ENCODE measurements at regions not wholly inside any gene's neighbourhood (a gene's known extent, or its start where the extent isn't known, plus 50 kb on each side); places are given as distances from the start of the nearest gene placed in this dataset.

DNA sequence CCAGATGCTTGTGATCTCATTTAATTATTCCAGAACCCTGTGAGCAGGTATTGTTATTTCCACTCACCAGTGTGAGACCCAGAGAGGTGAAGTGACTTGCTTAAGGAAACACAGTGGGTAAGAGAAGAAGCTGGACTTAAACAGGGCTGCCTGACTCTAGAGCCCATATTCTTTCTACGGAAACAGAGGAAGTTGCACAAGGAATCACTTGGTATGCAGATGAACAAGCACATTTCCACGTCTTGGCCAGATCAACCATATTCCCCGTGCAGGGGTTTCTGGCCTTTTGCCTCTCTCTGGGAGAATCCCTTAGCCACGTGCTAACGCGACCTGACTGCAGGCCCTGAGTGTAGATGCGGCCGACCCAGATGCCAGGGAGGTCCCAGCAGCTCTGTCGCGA is 195.5 kb upstream of the ATP6AP2 start:
- H3K36me3 ChIP-seq (replicated peaks): no peaks in the 10 kb centered on the region
- TF ChIP-seq, protein P1, sequence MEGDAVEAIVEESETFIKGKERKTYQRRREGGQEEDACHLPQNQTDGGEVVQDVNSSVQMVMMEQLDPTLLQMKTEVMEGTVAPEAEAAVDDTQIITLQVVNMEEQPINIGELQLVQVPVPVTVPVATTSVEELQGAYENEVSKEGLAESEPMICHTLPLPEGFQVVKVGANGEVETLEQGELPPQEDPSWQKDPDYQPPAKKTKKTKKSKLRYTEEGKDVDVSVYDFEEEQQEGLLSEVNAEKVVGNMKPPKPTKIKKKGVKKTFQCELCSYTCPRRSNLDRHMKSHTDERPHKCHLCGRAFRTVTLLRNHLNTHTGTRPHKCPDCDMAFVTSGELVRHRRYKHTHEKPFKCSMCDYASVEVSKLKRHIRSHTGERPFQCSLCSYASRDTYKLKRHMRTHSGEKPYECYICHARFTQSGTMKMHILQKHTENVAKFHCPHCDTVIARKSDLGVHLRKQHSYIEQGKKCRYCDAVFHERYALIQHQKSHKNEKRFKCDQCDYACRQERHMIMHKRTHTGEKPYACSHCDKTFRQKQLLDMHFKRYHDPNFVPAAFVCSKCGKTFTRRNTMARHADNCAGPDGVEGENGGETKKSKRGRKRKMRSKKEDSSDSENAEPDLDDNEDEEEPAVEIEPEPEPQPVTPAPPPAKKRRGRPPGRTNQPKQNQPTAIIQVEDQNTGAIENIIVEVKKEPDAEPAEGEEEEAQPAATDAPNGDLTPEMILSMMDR (IDR thresholded peaks at IDR 0.05; ENCODE audit: low read depth, low read length, missing control alignments): no peak
- H3K27me3 ChIP-seq (replicated peaks): no peaks in the 10 kb centered on the region
- no peak for DNase-seq
- in situ Hi-C loops (cut with HindIII; ENCODE audit: low pct_ligation_motif_present, low sequenced_read_pairs): no loop called here
- H3K27ac ChIP-seq: no peak overlapping the region
- no peak overlapping the region for H3K4me3 ChIP-seq (ENCODE audit: low read depth, low read length)

DNA sequence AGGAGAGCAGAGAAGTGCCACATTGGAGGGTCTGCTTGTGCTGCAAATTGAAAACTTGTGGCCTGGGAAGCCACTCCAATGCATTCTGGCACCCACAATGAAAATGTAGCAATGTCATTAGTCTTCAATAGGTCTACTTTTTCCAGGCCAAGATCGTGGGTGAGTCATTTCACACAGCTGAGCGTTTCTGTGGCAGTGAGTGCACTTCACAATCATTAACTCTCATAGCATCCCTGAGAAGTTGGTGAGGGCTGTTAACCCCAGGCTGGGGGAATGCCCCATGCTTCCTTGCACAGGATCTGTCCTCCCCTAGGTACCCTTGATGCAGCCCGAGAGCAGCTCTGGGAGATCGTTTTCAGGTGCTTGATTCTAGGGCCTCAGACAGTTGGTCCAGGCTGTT is 196.8 kb upstream of the ATP6AP2 start:
- TF ChIP-seq, protein P1 (IDR thresholded peaks at IDR 0.05; ENCODE audit: low read depth, low read length, missing control alignments): no peak
- Histone ChIP-seq H3K27me3 (replicated peaks) (no peaks in the 10 kb centered on the region), H3K27ac (no peak overlapping the region), H3K4me3 (ENCODE audit: low read depth, low read length) (no peak overlapping the region), H3K36me3 (replicated peaks) (no peaks in the 10 kb centered on the region)
- in situ Hi-C loops (cut with HindIII; ENCODE audit: low pct_ligation_motif_present, low sequenced_read_pairs): no loop called here
- no peak for DNase-seq

DNA sequence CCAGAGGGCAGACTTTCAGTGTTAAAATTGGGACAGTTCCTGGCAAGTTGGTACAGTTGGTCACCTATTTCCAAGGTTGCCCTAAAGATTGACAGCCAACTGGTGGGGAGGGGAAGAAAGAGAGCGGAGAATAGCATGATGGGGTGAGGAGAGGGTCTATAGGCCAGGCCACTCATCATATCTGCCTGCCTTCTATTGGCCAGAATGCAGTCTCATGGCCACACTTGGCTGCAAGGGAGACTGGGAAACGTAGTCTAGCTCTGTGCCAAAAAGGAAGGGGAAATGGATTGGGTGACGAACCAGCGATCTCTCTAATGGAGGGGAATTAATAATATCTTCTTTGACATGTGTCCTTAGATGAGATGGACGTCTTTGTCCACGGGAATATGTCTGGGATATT is 197.4 kb upstream of the ATP6AP2 start:
- DNase-seq: no peak
- in situ Hi-C loops (cut with HindIII; ENCODE audit: low pct_ligation_motif_present, low sequenced_read_pairs): no loop called here
- no peaks in the 10 kb centered on the region for H3K27me3 ChIP-seq (replicated peaks)
- TF ChIP-seq, protein P1 (IDR thresholded peaks at IDR 0.05; ENCODE audit: low read depth, low read length, missing control alignments): no peak
- H3K36me3 ChIP-seq (replicated peaks): no peaks in the 10 kb centered on the region
- H3K4me3 ChIP-seq (ENCODE audit: low read depth, low read length): no peak overlapping the region
- no peak overlapping the region for H3K27ac ChIP-seq

DNA sequence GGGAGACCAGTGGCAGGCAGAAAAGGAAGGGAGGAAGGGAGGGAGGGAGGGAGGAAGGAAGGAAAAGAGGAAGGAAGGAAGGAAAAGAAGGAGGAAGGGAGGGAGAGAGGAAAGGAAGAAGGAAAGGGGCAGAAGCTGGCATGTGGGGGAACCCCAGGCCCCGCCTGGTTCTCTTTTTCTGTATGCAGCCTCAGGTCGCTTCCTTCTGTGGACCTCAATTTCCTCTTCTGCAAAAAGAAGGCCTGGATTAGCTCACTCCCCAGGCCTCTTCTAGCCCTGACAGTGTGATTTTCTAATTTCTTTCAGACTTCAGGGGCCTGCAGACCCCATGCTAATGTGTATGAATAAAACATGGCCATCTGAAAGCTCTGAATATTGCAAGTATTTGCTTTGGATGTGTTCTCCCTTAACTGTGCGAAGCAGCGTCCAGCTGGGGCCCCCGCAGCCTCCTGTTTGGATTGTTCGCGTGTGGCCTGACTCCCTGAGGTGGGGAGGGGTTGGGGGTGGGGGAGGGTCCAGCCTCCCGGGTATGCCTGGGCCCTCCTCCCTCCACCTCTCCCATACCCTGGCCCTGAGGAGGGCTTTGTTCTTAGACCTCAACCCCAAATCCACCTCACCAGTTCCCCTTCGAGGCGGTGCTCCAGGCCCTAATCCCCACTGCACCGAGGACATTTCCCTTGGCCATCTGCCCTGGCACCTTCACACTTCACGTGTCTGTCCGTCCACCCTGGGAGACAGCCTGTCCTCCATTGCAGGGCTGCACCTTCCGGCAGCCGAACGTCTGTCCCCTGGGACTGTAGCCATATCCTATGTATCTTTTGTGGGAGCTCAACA is 199.9 kb upstream of the ATP6AP2 start:
- H3K4me3 ChIP-seq (ENCODE audit: low read depth, low read length): no peak overlapping the region
- no peaks in the 10 kb centered on the region for H3K27me3 ChIP-seq (replicated peaks)
- no peak overlapping the region for H3K27ac ChIP-seq
- TF ChIP-seq, protein P1 (IDR thresholded peaks at IDR 0.05; ENCODE audit: low read depth, low read length, missing control alignments): no peak
- no peak for DNase-seq
- no peaks in the 10 kb centered on the region for H3K36me3 ChIP-seq (replicated peaks)
- in situ Hi-C loops (cut with HindIII; ENCODE audit: low pct_ligation_motif_present, low sequenced_read_pairs): no loop called here

DNA sequence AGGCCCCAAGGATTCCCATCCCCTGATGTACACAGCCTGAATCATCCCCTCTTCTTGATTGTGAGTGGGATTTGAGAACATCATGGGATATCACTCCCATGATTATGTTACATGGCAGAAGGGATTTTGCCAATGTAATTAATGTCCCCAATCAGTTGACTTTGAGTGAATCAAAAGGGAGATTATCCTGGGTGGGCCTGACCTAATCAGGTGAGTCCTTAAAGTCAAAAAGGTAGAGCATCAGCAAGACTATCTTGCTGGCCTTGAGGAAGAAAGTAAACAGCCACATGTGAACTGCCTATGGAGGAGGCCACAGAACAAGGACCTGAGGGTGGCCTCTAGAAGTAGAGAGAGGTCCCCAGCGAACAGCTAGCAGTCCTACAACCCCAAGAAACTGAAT is 203.1 kb upstream of the ATP6AP2 start:
- no peak for DNase-seq
- H3K36me3 ChIP-seq (replicated peaks): no peaks in the 10 kb centered on the region
- no peaks in the 10 kb centered on the region for H3K27me3 ChIP-seq (replicated peaks)
- in situ Hi-C loops (cut with HindIII; ENCODE audit: low pct_ligation_motif_present, low sequenced_read_pairs): no loop called here
- H3K4me3 ChIP-seq (ENCODE audit: low read depth, low read length): no peak overlapping the region
- H3K27ac ChIP-seq: no peak overlapping the region
- TF ChIP-seq, protein P1 (IDR thresholded peaks at IDR 0.05; ENCODE audit: low read depth, low read length, missing control alignments): no peak

DNA sequence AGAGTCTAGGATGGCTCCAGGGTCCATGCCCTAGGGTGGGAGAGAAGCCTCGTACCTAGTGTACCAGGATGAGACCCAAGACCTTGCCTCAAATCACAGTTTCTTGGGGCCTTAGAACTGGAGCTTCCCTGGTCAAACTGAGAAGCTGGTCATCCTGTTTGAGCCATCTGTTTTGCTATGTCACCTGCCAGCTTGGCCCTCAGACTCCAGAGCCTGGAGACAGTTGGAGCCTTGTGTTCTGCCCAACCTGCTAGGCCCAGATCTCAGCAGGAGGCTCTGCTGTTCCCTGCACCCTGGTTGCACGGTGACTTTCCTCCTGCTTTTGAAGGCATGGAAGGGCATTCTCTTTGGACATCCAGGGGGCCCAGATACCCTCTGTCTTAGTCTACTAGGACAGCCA is 206.3 kb upstream of the ATP6AP2 start:
- H3K4me3 ChIP-seq (ENCODE audit: low read depth, low read length): no peak overlapping the region
- in situ Hi-C loops (cut with HindIII; ENCODE audit: low pct_ligation_motif_present, low sequenced_read_pairs): no loop called here
- H3K36me3 ChIP-seq (replicated peaks): no peaks in the 10 kb centered on the region
- H3K27ac ChIP-seq: no peak overlapping the region
- TF ChIP-seq, protein P1 (IDR thresholded peaks at IDR 0.05; ENCODE audit: low read depth, low read length, missing control alignments): no peak
- H3K27me3 ChIP-seq (replicated peaks): no peaks in the 10 kb centered on the region
- no peak for DNase-seq

Data from brain microvascular endothelial cell (primary cell).